DMS53 (cell line): ENCODE measurements at regions not wholly inside any gene's neighbourhood (a gene's known extent, or its start where the extent isn't known, plus 50 kb on each side); places are given as distances from the start of the nearest gene placed in this dataset.

Source experiments
- DNase-seq: peaks from one replicate; lab custom pipeline; 2025; lab: John Stamatoyannopoulos, UW

DNA sequence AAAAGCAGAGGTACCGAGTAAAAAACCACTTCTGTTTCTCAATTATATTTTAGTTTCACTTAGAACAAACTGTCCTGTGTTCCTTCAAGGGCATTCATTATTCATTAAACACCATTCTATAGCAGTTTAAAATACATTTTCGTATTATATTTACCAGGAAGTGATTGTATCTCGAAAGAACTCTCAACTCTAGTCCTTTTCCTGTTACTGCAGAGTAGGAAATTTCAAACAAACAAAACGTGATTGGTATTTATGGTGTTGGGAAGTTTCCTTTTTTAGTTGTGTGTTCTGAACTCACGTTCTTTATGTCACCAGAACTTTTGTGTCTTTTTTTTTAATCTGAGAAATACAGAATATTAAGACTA, 139.5 kb upstream of the BTBD3 start:
- DNase-seq, result no peak

DNA sequence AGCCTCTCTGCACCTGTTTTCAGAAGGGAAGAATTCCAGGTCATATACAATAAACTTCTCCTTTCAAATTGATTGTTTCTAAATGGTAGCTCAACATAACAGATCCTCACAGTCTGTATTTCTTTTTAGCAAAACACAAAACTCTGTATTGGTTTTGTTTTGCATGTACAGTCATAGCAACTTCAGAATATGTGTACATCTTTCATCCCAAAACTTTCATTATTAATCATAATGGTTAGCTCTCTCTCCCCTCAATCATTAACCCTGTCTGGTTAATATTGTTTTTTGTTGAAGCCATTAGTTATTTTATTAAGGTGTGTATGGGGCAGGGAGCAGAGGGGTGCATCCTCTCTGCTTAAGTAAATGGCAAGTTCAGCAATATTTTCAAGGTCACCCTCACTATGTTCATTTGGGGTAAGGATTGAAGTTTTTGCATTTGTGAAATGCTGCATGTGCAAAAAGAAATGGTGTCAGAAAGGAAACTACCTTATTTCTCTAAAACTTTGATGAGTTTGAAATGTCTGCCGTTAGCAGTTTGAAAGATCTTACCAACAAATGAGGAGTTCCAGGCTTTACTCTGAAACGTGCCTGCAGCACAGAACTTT, 136.8 kb upstream of the BTBD3 start:
- no peak for DNase-seq

DNA sequence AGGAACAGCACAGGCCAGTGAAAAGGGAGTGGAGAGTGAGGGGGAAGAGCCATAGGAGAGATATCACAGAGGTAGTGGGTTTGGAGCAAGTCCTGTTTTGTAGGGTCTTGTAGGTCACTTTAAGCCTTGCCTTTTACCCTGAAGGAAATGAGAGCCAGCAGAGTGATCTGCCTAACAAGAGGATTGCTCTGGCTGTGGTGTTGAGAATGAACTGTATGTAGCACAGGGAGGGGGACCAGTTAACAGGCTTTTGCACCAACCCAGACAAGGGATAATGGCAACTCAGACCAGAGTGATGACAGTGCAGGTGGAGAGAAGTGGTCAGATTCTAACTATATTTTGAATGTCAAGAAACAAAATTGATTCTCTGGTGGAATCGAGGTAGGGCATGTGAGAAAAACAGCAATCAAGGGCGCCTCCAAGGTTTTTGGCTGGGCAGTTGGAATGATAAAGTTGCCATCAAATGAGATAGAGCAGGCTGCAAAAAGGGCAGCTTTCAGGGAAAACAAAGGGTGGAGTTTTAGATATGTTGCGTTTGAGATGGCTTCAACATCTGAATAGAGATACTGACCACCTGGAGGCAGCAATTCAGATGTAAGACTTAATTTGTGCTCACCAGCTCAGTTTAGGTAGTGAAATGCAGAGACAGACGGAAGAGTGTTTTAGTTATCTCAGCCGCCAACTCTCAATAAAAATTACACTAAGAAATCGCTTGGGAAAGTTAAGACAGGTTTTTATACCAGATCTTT, 134.4 kb upstream of the BTBD3 start:
- no peak for DNase-seq

DNA sequence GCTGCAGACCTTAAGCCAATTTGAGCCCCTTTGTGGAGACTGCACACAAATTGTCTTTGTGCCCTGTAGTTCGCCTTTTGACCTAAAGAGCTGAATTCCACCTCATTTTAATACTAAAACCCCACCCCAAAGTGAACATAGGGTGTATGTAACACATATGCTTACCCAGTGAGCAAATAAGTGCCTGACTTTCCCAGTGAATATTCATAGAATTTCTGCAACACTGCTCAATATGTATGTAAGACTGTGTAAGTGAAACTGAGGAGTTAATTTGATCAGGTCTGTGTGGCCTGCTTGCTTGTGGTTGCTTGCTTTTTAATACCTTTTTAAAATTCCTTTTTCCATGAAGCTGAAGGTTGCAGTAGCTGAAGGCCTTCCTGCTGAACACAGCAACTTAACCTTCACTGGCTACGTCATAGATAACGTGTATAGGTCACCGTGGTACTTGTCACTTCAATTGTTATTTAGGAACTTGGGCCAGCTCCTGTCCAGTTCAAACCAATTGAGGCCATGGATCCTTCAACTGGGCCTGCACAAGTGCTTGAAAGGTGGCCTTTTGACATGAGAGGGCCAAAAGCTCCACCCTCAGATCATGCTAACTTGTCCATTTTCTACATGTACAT, 131.7 kb upstream of the BTBD3 start:
- DNase-seq, result no peak

DNA sequence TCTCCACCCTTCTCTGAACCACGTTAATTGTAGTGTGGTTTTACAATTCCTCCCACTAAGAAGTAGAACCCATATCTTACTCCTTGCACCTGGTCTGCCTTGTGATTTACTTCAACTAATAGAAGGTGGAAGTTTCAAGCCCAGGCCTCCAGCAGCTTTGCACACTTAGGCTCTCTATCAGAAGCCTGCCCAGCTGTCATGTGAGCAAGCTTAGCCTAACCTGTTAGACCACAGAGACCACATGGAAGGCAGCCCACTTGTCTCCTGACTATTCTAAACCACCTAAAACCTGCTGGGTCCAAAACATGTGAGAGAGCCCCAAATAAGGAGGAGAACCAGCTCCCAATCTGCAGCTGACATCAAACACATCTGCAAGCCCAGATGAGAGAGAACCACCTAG, 127.6 kb upstream of the BTBD3 start:
- DNase-seq, result no peak

DNA sequence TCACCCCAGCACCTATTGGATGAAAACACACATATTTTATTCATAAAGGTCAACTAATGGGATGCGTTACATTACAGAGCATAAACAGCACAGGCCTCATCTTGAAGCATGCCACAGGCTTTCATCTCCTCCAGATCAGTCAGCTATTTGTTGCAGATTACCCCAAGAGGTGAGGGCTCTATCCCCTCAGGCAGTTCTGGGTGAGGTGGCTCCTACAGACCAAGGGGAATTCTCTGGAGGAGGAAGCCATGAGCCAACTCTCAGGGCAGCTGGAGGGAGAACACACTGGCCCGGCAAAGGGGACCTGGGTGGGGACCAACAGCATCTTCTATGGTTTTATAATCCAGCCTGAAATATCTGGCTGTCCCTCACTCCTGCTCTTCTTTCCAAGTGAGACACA, 126.4 kb upstream of the BTBD3 start:
- DNase-seq, result no peak

DNA sequence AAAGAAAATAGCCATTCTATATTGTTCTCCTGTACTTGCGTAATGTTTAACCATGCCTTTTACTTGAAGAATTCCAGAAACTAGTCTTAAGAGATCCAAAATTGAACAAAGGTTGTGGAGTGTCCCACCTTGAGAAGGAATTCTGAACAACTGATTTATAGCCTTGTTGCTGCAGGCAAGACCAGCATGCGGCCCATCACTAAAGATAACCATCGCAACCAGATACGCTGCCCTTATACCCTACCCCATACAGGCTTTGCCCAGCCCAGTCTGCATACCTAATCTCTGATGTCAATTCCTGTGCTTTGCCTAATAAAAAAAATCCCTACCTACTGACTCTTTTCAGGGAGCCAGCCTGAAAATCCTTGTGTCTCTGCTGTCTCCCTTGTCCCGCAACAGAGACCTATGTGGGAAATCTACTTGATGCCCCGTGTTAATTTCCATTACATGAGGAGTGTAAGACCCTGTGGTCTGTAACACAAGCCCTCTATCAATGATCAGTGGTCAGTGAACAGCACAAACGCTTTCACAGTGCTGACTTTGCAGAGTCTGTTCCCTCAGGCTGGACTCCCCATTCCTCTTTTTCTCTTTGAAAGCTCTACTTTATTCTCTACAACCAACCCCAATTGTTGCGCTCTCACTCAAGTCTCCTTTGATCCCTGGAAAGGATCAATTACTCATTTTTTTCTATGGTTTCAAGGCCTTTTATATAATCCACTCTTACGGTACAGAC, 125.7 kb upstream of the BTBD3 start:
- DNase-seq, result no peak

DNA sequence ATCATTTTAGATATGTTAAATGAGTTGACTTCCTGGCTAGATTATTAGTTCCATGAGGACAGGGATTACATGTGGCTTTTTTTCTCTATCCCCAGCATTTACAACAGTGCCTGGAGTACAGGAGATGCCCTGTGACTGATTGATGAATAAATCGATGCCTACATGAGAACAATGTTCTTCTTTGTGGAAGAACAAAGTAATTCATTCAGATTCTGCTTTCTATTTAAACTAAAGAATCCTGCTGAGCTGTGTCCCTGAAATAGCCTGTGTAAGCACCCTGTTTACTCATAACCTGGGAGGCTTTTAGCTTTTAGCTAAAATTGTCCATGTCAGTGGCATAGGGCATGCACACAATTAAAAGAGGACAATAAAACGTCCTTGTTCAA, 125.1 kb upstream of the BTBD3 start:
- no peak for DNase-seq

DNA sequence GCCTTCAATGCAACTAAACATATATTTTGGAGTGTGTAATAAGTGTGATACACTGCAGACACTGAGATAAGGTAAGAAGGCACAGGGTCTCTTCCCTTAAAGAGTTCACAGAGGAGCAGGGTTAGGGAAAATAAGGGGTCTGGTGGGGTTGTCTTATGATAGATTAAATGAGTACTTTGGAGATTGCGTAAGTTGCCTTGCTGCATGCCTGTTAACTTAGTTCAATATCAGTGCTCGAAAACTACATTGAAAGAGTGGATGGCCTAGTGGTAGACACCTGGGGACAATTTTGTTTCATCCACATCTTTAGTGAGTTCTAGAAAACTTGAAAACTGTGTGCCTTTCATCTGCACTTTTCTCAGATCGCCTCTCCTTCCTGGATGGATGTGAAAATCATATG, 123.2 kb upstream of the BTBD3 start:
- no peak for DNase-seq

DNA sequence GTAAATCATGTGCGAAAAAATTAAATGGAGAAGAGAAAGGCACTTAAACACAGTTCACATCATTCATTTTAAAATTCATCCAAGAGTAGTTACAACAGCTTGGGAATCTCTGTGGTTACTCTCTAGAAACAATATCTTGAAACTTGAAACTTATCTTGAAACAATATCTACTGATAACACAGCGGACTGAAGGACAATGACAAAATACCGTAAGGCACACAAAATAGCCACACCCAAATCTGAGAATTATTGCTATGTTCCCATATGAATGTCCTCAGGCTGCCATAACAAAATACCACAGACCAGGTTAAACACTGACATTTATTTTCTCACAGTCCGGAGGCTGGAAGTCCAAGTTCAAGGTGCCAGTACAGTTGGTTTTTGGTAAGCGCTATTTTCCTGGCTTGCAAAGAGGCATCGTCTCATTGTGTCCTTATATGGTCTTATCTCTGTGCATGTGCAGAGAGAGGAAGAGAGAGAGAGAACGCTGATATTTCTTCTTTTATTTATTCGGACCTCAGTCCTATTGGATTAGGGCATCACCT, 122.5 kb upstream of the BTBD3 start:
- DNase-seq, result no peak

DNA sequence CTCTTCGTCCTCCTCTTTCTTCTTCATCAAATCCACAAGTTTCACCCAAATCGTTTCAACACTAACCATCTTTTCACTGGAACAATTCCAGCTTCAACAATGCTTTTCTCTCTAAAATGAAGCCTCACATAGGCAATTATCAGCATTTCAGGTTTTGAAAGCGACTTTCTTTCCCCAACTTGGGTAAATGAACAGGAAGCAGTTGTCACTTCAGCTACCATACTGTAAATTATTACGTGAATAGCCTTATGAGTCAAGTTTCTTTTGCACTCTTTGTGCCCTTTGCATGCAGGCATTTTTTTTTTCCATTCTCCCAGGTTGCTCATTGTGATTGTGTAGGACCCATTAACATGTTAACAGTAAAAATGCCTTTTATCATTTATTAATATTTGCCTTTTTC, 121.7 kb upstream of the BTBD3 start:
- no peak for DNase-seq

DNA sequence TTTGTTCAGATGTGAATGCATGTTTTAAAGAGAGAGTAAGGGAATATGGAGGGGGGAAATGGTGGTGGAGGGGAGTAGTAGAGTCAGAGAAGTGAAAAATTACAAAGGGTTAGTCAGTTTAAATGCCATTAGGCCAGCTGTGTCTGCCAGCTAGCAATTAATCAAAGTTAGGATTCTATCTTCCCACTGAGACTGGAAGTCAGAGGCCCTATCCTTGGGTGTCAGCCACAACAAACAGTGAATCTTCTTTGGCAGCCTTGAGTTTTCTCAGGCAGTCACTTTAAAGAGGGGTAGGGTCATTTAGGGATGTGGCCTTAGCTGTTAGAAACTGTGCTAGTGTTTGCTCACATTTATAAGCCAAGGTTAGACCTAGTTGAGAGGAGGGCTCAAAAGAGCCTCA, 120.5 kb upstream of the BTBD3 start:
- no peak for DNase-seq

DNA sequence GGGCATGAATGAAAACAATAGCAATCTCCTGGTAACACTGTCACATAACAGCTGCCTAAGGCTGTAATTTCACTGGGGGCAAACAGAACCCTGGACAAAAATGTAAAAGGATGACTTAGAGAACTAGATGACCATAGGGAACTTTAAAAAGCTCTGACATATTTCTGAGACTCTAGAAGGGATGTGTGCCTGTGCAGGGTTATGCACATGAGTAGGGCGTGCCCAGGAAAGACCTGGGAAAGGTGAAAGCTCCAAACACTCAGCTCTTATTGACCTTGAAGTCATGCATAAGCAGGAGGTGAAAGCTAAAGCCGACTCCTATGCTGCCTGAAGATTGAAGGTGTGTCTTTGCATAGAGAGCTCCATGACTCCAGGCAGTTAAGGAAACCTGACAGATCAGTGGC, 118.4 kb upstream of the BTBD3 start:
- peak; percentile 6 for DNase-seq

DNA sequence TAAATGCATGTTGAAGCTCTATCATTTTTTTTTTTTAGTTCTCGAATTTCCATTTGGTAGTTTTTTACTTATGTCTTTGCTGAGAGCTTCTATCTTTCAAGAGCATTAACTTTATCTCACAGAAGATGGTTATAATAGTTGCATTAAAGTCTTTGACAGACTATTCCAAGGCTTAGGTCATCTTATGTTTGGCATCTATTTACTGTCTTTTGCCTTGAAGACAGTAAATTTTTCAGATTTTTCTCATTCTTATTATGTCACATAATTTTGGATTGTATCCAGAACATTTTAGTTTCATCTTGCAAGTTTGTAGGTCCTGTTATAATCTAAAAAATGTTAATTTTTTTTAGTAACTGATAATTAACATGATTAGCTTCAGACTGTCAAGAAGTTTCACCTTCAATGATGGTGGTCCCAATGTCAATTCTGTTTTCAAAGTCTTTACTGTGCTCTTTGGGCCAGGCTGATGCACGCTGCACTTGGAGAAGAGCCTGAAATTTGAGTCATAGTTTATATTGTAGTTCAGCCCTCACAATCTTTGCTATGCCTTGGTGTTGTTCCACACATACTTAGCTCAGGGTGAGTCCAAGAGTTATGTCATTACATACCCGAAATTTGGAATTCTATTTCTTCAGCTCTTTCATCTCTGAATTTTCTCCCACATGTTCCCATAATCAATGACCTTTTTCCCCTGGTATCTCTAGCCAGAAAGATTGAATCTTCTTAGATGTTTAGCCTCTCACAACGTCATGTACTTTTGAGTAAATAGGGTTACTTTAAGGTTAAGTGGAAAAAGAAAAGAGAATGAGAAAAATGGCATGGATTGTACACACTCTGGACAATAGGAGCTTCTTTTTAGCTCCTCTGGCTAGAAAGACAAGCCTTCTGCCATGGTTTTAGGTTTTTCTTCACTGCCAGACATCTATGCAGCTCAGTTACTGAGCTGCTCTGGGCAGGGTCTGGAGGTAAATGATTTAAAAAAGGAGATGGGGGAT, 110.3 kb upstream of the BTBD3 start:
- no peak for DNase-seq

DNA sequence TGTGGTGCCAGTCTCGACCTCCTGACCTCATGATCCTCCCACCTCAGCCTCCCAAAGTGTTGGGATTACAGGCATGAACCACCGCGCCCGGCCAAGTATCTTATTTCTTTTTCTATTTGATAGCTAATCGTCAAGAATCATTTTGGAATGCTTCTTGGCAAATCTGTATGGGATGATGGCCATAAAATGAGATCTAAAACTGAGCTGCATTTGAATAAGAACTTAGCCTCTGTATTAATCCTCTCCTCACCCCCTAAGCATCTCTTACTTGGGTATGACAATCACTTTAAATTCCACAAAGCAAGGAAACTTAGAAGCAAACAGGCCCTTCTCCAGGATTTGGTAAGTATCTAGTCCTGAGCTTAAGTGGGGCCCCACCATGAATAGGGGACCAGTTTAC, 108.9 kb upstream of the BTBD3 start:
- DNase-seq, result no peak

DNA sequence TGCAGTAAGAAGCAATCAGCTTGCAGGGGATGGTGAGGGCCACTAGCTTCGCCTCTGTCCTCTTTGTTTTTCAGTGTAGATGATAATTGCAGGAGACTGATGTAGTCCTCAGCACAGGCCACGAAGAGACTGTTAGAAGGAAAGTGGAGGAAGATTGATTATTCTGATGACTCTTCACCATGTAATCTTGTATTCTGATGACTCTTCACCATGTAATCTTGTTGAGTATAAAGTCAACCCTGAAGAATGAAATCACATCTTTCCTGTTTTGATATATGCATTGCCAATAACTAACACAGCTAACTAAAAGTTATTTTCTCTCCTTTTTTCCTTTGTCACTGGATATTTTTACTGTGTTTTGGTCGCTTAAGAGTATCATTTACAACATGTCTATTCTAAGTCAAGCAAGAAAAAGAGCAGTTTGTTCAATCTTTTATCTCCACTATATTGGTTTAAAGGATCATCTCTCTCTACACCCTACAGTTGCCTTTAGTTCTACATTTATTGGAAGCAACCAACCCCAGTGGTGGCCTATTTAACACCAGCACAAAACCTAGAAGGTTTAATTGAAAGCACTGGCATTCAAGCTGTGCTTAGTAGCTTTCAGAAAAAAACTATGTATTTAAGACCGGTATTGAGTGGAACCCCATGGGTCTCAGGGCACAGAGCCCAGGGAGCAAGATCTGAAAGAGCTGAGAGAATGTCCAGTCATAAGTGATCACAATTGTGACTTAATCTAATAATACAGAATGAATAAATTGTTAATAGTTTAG, 107.2 kb upstream of the BTBD3 start:
- DNase-seq, result no peak

DNA sequence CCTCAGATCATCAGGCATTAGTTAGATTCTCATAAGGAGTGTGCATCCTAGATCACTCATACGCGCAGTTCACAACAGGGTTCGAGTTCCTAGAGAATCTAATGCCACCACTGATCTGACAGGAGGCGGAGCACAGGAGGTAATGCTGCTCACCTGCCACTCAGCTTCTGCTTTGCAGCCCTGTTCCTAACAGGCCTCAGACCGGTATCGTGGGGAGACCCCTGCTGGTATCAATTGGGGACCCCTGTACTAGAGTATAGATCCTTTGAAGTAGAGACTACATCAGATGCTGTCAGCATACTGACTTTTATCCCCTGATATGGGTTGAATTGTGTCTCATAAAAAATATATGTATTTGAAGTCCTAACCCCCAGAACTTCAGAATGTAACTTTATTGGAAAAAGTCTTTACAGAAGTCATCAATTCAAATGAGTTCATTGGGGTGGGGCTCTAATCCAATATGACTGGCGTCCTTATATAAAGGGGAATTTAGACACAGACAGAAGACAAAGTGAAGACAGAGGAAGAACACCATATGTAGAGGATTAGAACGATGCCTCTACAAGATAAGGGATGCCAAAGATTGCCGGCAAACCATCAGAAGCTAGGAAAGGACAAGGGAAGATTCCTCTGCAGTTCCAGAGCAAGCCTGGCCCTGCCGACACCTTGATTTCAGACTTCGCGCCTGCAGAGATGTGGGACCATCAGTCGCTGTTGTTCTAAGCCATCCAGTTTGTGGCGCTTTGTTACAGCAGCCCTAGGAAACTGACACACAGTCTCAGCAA, 104.4 kb upstream of the BTBD3 start:
- no peak for DNase-seq

DNA sequence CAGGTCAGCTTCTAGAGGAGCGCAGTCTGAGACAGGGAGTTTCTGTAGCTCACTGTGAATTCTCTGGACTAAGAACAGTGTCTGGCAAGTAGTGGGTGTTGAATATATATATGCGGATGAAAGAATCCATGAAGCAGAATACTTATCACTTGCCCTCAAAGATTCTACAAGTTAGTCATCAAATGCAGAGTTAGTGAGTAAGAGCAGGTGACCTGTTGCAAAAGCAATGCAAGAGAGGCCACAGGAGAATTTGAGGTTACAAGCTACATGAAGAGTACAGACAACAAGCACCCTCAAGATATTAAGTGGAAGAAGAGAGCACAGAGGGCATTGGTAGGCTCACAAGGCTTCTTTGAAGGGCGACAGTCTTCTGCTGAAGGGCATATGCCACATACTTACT, 103.4 kb upstream of the BTBD3 start:
- no peak for DNase-seq

DNA sequence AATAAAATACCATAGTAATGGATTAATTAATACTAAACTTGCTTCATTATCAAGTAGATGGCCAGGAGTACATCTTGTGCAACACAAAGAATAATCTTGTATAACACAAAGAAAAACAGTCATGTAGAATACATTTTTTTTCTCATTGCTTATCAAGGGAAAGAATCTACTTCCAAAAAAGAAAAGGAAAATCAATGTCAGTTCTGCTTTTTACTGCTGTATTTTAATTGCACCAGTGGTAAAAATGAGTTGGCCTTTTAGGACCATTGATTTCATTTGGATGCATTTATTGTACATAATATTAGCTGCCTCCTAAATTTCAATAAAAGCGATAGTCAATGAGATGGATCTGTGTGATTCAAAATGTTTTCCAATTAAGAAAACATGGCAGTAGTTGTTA, 96.9 kb upstream of the BTBD3 start:
- DNase-seq, result no peak

DNA sequence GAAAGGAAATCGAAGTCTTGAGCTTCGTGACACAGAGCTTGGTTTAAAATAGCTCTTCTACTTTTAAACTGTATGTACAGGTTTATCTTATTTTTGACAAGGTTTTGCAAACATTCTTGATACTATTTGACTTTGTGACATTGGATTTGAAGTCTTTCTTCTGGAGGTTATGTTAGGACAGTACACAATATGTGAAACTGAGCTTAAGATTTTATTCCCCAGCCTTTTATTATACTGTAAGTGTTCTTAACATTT, 95.2 kb upstream of the BTBD3 start:
- DNase-seq, result no peak
